ENCODE measurements at regions not wholly inside any gene's neighbourhood (a gene's known extent, or its start where the extent isn't known, plus 50 kb on each side); places are given as distances from the start of the nearest gene placed in this dataset.

DNA sequence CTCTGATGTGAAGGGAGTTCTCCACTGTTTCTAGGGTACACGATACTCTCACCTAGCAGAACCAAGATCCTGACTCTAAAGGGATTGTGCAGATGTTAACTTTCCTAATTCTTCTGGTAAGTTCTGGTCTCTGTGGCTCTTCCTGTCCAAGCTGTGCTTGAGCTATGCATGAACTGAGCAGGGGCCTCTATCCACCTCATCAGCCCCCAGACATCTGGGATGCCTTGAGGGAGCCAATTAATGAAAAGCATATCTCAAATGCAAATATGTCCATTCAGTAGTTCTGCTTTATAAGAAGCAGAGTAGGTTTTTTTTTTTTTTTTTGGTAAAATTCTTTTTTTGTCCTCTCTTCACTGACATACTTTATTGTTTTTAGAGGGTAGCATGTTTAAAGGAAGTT lies 89.6 kb downstream of the POLR2M start:
- TF ChIP-seq, protein P1, sequence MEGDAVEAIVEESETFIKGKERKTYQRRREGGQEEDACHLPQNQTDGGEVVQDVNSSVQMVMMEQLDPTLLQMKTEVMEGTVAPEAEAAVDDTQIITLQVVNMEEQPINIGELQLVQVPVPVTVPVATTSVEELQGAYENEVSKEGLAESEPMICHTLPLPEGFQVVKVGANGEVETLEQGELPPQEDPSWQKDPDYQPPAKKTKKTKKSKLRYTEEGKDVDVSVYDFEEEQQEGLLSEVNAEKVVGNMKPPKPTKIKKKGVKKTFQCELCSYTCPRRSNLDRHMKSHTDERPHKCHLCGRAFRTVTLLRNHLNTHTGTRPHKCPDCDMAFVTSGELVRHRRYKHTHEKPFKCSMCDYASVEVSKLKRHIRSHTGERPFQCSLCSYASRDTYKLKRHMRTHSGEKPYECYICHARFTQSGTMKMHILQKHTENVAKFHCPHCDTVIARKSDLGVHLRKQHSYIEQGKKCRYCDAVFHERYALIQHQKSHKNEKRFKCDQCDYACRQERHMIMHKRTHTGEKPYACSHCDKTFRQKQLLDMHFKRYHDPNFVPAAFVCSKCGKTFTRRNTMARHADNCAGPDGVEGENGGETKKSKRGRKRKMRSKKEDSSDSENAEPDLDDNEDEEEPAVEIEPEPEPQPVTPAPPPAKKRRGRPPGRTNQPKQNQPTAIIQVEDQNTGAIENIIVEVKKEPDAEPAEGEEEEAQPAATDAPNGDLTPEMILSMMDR (IDR thresholded peaks at IDR 0.05), result no peak
- TF ChIP-seq POLR2A (IDR thresholded peaks at IDR 0.05), result no peak
